MCF 10A (cell line): ENCODE measurements at regions not wholly inside any gene's neighbourhood (a gene's known extent, or its start where the extent isn't known, plus 50 kb on each side); places are given as distances from the start of the nearest gene placed in this dataset.

Source experiments
- BruUV-seq: library from RNA; stranded (reverse); fragments of 400-500 nt; replicated peaks from 2 replicates; lab custom pipeline; 2021; lab: Mats Ljungman, UMichigan
- CTCF ChIA-PET: fragments of 300-600 bp; sonication (Branson Sonifier 250); formaldehyde crosslinking; extraction: SDS; loops from one replicate; lab custom pipeline; 2021; ENCODE audit warnings: antibody characterized with exemption, inconsistent platforms; lab: Yijun Ruan, JAX
- POLR2A ChIA-PET: fragments of 300-600, 350-650 bp; sonication (Branson Sonifier 250); formaldehyde crosslinking; extraction: SDS; loops from one replicate; lab custom pipeline; 2020; ENCODE audit warnings: antibody characterized with exemption, inconsistent platforms; lab: Yijun Ruan, JAX
- DNase-seq: peaks from one replicate; pipeline ENCODE4 v3.0.0-alpha.2; 2018; ENCODE audit not compliant: unreplicated experiment
- H3K27ac Mint-ChIP-seq: one replicate; pipeline ENCODE4 v1.8.0; 2022; ENCODE audit warnings: mild to moderate bottlenecking, low read depth, mixed read lengths; ENCODE audit not compliant: unreplicated experiment
- H3K27me3 Mint-ChIP-seq: one replicate; pipeline ENCODE4 v1.8.0; 2022; ENCODE audit warnings: mixed read lengths; ENCODE audit not compliant: insufficient read depth, unreplicated experiment
- H3K36me3 Mint-ChIP-seq: one replicate; pipeline ENCODE4 v1.8.0; 2022; ENCODE audit warnings: mild to moderate bottlenecking, moderate library complexity, mixed read lengths; ENCODE audit not compliant: insufficient read depth, unreplicated experiment
- H3K4me1 Mint-ChIP-seq: one replicate; pipeline ENCODE4 v1.8.0; 2022; ENCODE audit warnings: mixed read lengths; ENCODE audit not compliant: insufficient read depth, unreplicated experiment
- H3K4me3 Mint-ChIP-seq: one replicate; pipeline ENCODE4 v1.8.0; 2022; ENCODE audit warnings: mild to moderate bottlenecking, moderate library complexity, mixed read lengths; ENCODE audit not compliant: unreplicated experiment
- H3K9me3 Mint-ChIP-seq: one replicate; pipeline ENCODE4 v1.8.0; 2022; ENCODE audit warnings: mixed read lengths; ENCODE audit not compliant: unreplicated experiment
- CTCF ChIP-seq: fragments of 200-600 bp; IDR thresholded peaks from one replicate; pipeline ENCODE4 v1.8.0; 2022; ENCODE audit warnings: antibody characterized with exemption, mild to moderate bottlenecking; ENCODE audit not compliant: unreplicated experiment
- intact Hi-C: fragments of 100-400 bp; cut with micrococcal nuclease; formaldehyde crosslinking; loops from 2 replicates; pipeline ENCODE4 v1.14.1; 2022

GRCh38 chr4:107299646-107300045 is 263.5 kb upstream of the DKK2 start:
- H3K4me3 Mint-ChIP-seq = no peak overlapping the region
- BruUV-seq = no TSS peak
- intact Hi-C loops = no loop called here
- TF ChIP-seq CTCF = no peak
- CTCF ChIA-PET = no interaction called here
- no peak for DNase-seq
- POLR2A ChIA-PET = no interaction called here
- no peaks in the 10 kb centered on the region for H3K27me3 Mint-ChIP-seq
- no peak overlapping the region for H3K27ac Mint-ChIP-seq
- H3K36me3 Mint-ChIP-seq = no peaks in the 10 kb centered on the region
- no peaks in the 10 kb centered on the region for H3K4me1 Mint-ChIP-seq
- H3K9me3 Mint-ChIP-seq = peaks cover 8% of the 10 kb centered on the region

GRCh38 chr4:107292979-107293378 is 256.9 kb upstream of the DKK2 start:
- H3K36me3 Mint-ChIP-seq = no peaks in the 10 kb centered on the region
- ChIA-PET POLR2A (interaction anchor here (1.3 kb wide), 1 partner anchor 10 kb away, joined by 3 read pairs; no protein-coding TSS in a partner anchor), CTCF (no interaction called here)
- peaks cover 8% of the 10 kb centered on the region for H3K4me1 Mint-ChIP-seq
- peaks cover 36% of the 10 kb centered on the region for H3K9me3 Mint-ChIP-seq
- H3K27me3 Mint-ChIP-seq = no peaks in the 10 kb centered on the region
- no TSS peak for BruUV-seq
- H3K27ac Mint-ChIP-seq = no peak overlapping the region
- no peak for TF ChIP-seq CTCF
- intact Hi-C loops = no loop called here
- DNase-seq = no peak
- H3K4me3 Mint-ChIP-seq = no peak overlapping the region

- ChIA-PET CTCF (interaction anchor here (1.2 kb wide), 1 partner anchor 453 kb away, joined by 3 read pairs; no protein-coding TSS in a partner anchor), POLR2A (no interaction called here)
- DNase-seq = peak; percentile 29
- intact Hi-C loops = no loop called here
- Mint-ChIP-seq H3K36me3 (no peaks in the 10 kb centered on the region), H3K27ac (peak overlapping the region; percentile 4), H3K4me1 (peaks cover 28% of the 10 kb centered on the region), H3K9me3 (no peaks in the 10 kb centered on the region), H3K4me3 (no peak overlapping the region), H3K27me3 (no peaks in the 10 kb centered on the region)
- BruUV-seq = no TSS peak
- TF ChIP-seq CTCF = no peak
Observed at GRCh38 chr4:107283587-107284559, 247.8 kb upstream of the DKK2 start.

GRCh38 chr4:107279733-107280132 is 243.6 kb upstream of the DKK2 start:
- H3K36me3 Mint-ChIP-seq = no peaks in the 10 kb centered on the region
- peak; percentile 45 for DNase-seq
- TF ChIP-seq CTCF = no peak
- peak overlapping the region; percentile 74 for H3K27ac Mint-ChIP-seq
- H3K27me3 Mint-ChIP-seq = no peaks in the 10 kb centered on the region
- peaks cover 28% of the 10 kb centered on the region for H3K4me1 Mint-ChIP-seq
- H3K4me3 Mint-ChIP-seq = no peak overlapping the region
- ChIA-PET POLR2A (interaction anchor here (0.7 kb wide), 1 partner anchor 963 kb away, joined by 3 read pairs; no protein-coding TSS in a partner anchor), CTCF (no interaction called here)
- no peaks in the 10 kb centered on the region for H3K9me3 Mint-ChIP-seq
- no TSS peak for BruUV-seq
- intact Hi-C loops = no loop called here
